GM23338 (cell line): ENCODE measurements at regions not wholly inside any gene's neighbourhood (a gene's known extent, or its start where the extent isn't known, plus 50 kb on each side); places are given as distances from the start of the nearest gene placed in this dataset.

Source experiments
- ATAC-seq: fragments of 200-7000 bp; cut with Tn5 transposase; 3 replicates; pipeline ENCODE4 v1.9.1; 2020
- DNase-seq: peaks from one replicate; pipeline ENCODE4 v3.0.0-alpha.2; 2015; ENCODE audit warnings: low spot score
- H2AFZ ChIP-seq: fragments of 200-600 bp; sonication (generic); 2 replicates; pipeline ENCODE4 v1.8.0; 2016; ENCODE audit warnings: antibody characterized with exemption, mild to moderate bottlenecking, moderate library complexity
- H3F3A ChIP-seq: fragments of 200-600 bp; sonication (generic); replicated peaks from 2 replicates; pipeline ENCODE4 v1.8.0; 2017; ENCODE audit warnings: antibody characterized with exemption, mixed run types, low read depth
- H3K27ac ChIP-seq: fragments of 200-600 bp; sonication (generic); 2 replicates; pipeline ENCODE4 v1.6.1; 2016; ENCODE audit warnings: low read depth
- H3K27me3 ChIP-seq: fragments of 200-600 bp; sonication (generic); 2 replicates; pipeline ENCODE4 v1.8.0; 2016; ENCODE audit warnings: mild to moderate bottlenecking, mixed run types, moderate library complexity; ENCODE audit not compliant: insufficient read depth
- H3K36me3 ChIP-seq: fragments of 200-600 bp; sonication (generic); 2 replicates; pipeline ENCODE4 v1.8.0; 2016; ENCODE audit warnings: mild to moderate bottlenecking; ENCODE audit not compliant: insufficient read depth
- H3K4me1 ChIP-seq: fragments of 200-600 bp; sonication (generic); 2 replicates; pipeline ENCODE4 v1.8.0; 2016; ENCODE audit warnings: mild to moderate bottlenecking, moderate library complexity; ENCODE audit not compliant: insufficient read depth
- H3K4me2 ChIP-seq: fragments of 200-600 bp; sonication (generic); 2 replicates; pipeline ENCODE4 v1.7.1; 2017; ENCODE audit warnings: mixed run types
- H3K4me3 ChIP-seq: fragments of 200-600 bp; sonication (generic); 2 replicates; pipeline ENCODE4 v1.6.1; 2016; ENCODE audit warnings: mixed run types
- H3K79me2 ChIP-seq: fragments of 200-600 bp; sonication (generic); replicated peaks from 2 replicates; pipeline ENCODE4 v1.8.0; 2017; ENCODE audit warnings: mild to moderate bottlenecking; ENCODE audit not compliant: insufficient read depth
- H3K9me2 ChIP-seq: fragments of 200-600 bp; sonication (generic); 2 replicates; pipeline ENCODE4 v1.8.0; 2017; ENCODE audit not compliant: insufficient read depth
- H4K20me1 ChIP-seq: fragments of 200-600 bp; sonication (generic); replicated peaks from 2 replicates; pipeline ENCODE4 v1.8.0; 2017; ENCODE audit warnings: mild to moderate bottlenecking; ENCODE audit not compliant: insufficient read depth
- H3K27ac Mint-ChIP-seq: 2 replicates; pipeline ENCODE4 v1.8.0; 2020; ENCODE audit warnings: inconsistent platforms, mild to moderate bottlenecking, moderate library complexity, mixed read lengths
- H3K27me3 Mint-ChIP-seq: 3 replicates; pipeline ENCODE4 v1.8.0; 2022; ENCODE audit warnings: low read depth, mild to moderate bottlenecking, moderate library complexity, mixed read lengths, inconsistent platforms; ENCODE audit not compliant: insufficient read depth, poor library complexity
- H3K36me3 Mint-ChIP-seq: 3 replicates; pipeline ENCODE4 v1.8.0; 2021; ENCODE audit warnings: low read depth, mild to moderate bottlenecking, inconsistent platforms, moderate library complexity, mixed read lengths
- H3K4me1 Mint-ChIP-seq: 3 replicates; pipeline ENCODE4 v1.8.0; 2020; ENCODE audit warnings: mild to moderate bottlenecking, inconsistent platforms, mixed read lengths
- H3K4me3 Mint-ChIP-seq: 3 replicates; pipeline ENCODE4 v1.8.0; 2021; ENCODE audit warnings: moderate library complexity, mild to moderate bottlenecking, inconsistent platforms, mixed read lengths
- H3K9me3 Mint-ChIP-seq: 3 replicates; pipeline ENCODE4 v1.8.0; 2020; ENCODE audit warnings: moderate library complexity, mild to moderate bottlenecking, inconsistent platforms, mixed read lengths
- CREB1 ChIP-seq: fragments of 250-450 bp; sonication (Bioruptor Pico); IDR thresholded peaks from 2 replicates; pipeline ENCODE4 v1.5.0; 2020; ENCODE audit warnings: low read depth, mild to moderate bottlenecking, moderate library complexity
- CTCF ChIP-seq, 2 experiments: fragments of 200-600 bp in 1 of 2; sonication (generic) in 1 of 2; conservative IDR thresholded peaks; 2 replicates each; pipeline versions ENCODE4 v1.5.1 to v1.6.1; 2016 to 2017; ENCODE audit warnings: antibody characterized with exemption in 2 of 2, low read depth in 2 of 2, mild to moderate bottlenecking in 2 of 2, moderate library complexity in 1 of 2
- ETS1 ChIP-seq: IDR thresholded peaks from 2 replicates; pipeline ENCODE4 v1.6.1; 2016; ENCODE audit warnings: antibody characterized with exemption
- EZH2 ChIP-seq: fragments of 200-600 bp; sonication (generic); IDR thresholded peaks from one replicate; pipeline ENCODE4 v1.8.0; 2017; ENCODE audit warnings: antibody characterized with exemption, mild to moderate bottlenecking, low read depth; ENCODE audit not compliant: unreplicated experiment
- EZH2phosphoT487 ChIP-seq: fragments of 200-600 bp; sonication (generic); IDR thresholded peaks from one replicate; pipeline ENCODE4 v1.8.1; 2018; ENCODE audit warnings: antibody characterized with exemption; ENCODE audit not compliant: unreplicated experiment
- POLR2AphosphoS5 ChIP-seq: IDR thresholded peaks from 2 replicates; pipeline ENCODE4 v1.6.1; 2016; ENCODE audit warnings: antibody characterized with exemption, low read depth
- REST ChIP-seq: IDR thresholded peaks from one replicate; pipeline ENCODE4 v1.6.1; 2018; ENCODE audit warnings: antibody characterized with exemption; ENCODE audit not compliant: unreplicated experiment
- STAT1 ChIP-seq: IDR thresholded peaks from one replicate; pipeline ENCODE4 v1.6.1; 2016; ENCODE audit warnings: antibody characterized with exemption; ENCODE audit not compliant: unreplicated experiment
- ZNF114 ChIP-seq: fragments of 250-450 bp; sonication (Bioruptor Pico); IDR thresholded peaks from 2 replicates; pipeline ENCODE4 v1.5.0; 2020; ENCODE audit warnings: mild to moderate bottlenecking, moderate library complexity
- ZNF331 ChIP-seq: fragments of 250-450 bp; sonication (Bioruptor Pico); IDR thresholded peaks from 2 replicates; pipeline ENCODE4 v1.5.0; 2020; ENCODE audit warnings: low read depth, mild to moderate bottlenecking, moderate library complexity

DNA sequence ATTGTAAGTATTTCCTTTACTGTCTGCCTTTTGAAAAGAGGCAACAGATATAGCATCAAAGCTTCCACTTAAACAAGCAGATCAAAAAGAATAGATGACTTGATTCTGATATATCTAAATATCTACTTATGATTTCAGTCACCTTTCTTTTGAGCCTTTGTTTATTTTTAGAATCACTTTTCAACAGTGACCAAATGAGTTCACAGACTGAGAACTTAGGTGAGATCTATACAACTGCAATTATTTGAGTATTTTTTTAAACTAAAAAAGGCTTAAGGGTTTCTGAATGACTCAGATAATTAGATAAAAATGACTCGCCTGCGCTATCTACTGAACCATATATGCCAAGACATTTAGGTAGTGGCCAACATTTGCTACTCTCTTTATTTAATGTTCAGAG lies 166.7 kb upstream of the KCNIP4 start:
- H3K36me3 Mint-ChIP-seq = no peaks in the 10 kb centered on the region
- DNase-seq (no peak), ATAC-seq (no peak)
- no peaks in the 10 kb centered on the region for H4K20me1 ChIP-seq
- no peaks in the 10 kb centered on the region for H3K27me3 Mint-ChIP-seq
- H3K79me2 ChIP-seq = no peaks in the 10 kb centered on the region
- no peak overlapping the region for H2AFZ ChIP-seq
- H3K4me3 Mint-ChIP-seq = no peak overlapping the region
- no peaks in the 10 kb centered on the region for H3K36me3 ChIP-seq
- no peak overlapping the region for H3K27ac ChIP-seq
- no peak overlapping the region for H3K4me2 ChIP-seq
- H3K9me2 ChIP-seq = no peaks in the 10 kb centered on the region
- no peak overlapping the region for H3K4me3 ChIP-seq
- no peak overlapping the region for H3K27ac Mint-ChIP-seq
- TF ChIP-seq POLR2AphosphoS5 = no peak
- no peak for TF ChIP-seq CREB1 (CRISPR knock-in tag)
- TF ChIP-seq ZNF114 (CRISPR knock-in tag) = no peak
- TF ChIP-seq EZH2 = no peak
- TF ChIP-seq ETS1 = no peak
- TF ChIP-seq EZH2phosphoT487 = no peak
- TF ChIP-seq ZNF331 (CRISPR knock-in tag) = no peak
- H3K4me1 ChIP-seq = no peaks in the 10 kb centered on the region
- H3F3A ChIP-seq = no peaks in the 10 kb centered on the region
- H3K4me1 Mint-ChIP-seq = no peaks in the 10 kb centered on the region
- no peaks in the 10 kb centered on the region for H3K27me3 ChIP-seq
- H3K9me3 Mint-ChIP-seq = no peaks in the 10 kb centered on the region

DNA sequence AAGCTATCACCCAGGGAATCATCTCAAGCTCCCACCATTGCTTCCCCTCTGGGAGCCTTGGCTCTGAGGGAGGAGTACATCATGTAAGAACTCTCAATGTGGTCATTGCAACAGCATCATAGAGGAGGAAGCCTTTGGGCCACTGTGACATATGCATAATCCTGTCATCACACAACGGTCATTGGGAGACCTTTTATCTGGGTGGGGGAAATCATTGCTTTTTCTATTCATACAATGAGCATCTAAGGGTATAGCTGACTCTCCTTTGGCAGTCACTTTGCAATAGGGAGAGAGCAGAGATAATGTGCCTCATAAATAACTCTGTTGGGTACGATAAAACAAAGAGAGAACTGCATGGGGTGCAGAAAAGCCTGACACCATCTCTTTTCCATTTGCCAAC lies 155.2 kb upstream of the KCNIP4 start:
- Histone ChIP-seq H3K4me2 (no peak overlapping the region), H3K9me2 (no peaks in the 10 kb centered on the region), H3K79me2 (no peaks in the 10 kb centered on the region), H4K20me1 (no peaks in the 10 kb centered on the region), H3K27ac (no peak overlapping the region), H3K27me3 (no peaks in the 10 kb centered on the region), H3F3A (no peaks in the 10 kb centered on the region), H3K4me3 (no peak overlapping the region), H2AFZ (no peak overlapping the region), H3K36me3 (no peaks in the 10 kb centered on the region), H3K4me1 (no peaks in the 10 kb centered on the region)
- ATAC-seq (no peak), DNase-seq (no peak)
- no peaks in the 10 kb centered on the region; the same call in 2 of the 3 replicates for H3K4me1 Mint-ChIP-seq
- no peak overlapping the region for H3K4me3 Mint-ChIP-seq
- no peaks in the 10 kb centered on the region for H3K9me3 Mint-ChIP-seq
- no peak overlapping the region for H3K27ac Mint-ChIP-seq
- peaks cover under 1% of the 10 kb centered on the region for H3K27me3 Mint-ChIP-seq
- H3K36me3 Mint-ChIP-seq = no peaks in the 10 kb centered on the region
- no peak for TF ChIP-seq STAT1
- no peak for TF ChIP-seq POLR2AphosphoS5
- no peak for TF ChIP-seq CREB1 (CRISPR knock-in tag)
- no peak for TF ChIP-seq ZNF331 (CRISPR knock-in tag)
- no peak for TF ChIP-seq CTCF (conservative IDR thresholded peaks at IDR 0.05; ENCODE audit: low read depth in 2 of 2)
- TF ChIP-seq ZNF114 (CRISPR knock-in tag) = no peak
- TF ChIP-seq REST = no peak
